Activated T-cell treated with anti-CD3 and anti-CD28 coated beads for 4 hours (primary cell): ENCODE measurements at regions not wholly inside any gene's neighbourhood (a gene's known extent, or its start where the extent isn't known, plus 50 kb on each side); places are given as distances from the start of the nearest gene placed in this dataset.

ENCODE experiments used
- DNase-seq: peaks from one replicate; pipeline ENCODE4 v3.0.0-alpha.2; 2020

GRCh38 chr4:157447195-157447594 lies 226.7 kb downstream of the GRIA2 start:
- no peak for DNase-seq

- DNase-seq: no peak
These were observed 223.5 kb downstream of the GRIA2 start for GRCh38 chr4:157444014-157444413.

GRCh38 chr4:157443537-157443936 lies 223.0 kb downstream of the GRIA2 start:
- DNase-seq: no peak

DNA sequence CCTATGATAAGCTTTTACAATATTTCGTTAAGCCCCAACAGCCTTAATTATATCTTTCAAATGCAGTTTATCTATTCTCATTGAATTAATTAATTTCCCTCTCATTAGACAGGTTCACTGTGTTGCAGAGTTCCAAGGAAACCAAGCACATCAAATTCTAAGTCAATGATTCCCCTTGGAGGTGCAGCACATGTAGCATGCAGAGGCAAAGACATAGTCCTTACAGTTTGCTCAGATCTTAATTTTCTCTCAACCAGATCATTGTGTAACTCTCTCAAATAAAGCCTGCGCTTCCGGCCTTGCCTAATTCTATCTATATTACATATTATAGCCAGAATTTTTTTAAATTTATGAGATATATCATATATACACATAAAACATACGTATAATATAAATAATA lies 205.4 kb downstream of the GRIA2 start:
- no peak for DNase-seq

- DNase-seq: no peak
These were observed 203.0 kb downstream of the GRIA2 start for GRCh38 chr4:157423526-157424020.

DNA sequence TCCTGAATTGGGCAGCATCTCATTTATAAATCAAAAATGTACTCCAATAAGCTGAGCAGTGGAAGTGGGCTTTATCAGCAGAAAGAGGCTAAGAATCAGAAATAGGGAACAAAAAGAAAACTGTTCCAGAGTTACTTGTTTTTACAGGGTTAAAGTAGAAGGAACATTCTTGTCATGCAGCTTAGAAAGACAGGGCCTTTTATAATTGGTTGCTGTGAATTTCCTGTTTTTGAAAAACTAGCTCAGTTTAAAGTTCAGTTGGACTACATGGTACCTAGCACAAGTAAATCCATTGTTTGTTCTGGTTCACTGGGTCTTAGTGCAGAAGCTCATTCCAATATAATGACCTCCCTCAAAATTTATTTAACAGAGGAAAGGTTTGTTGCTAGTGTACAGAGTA lies 200.8 kb downstream of the GRIA2 start:
- no peak for DNase-seq
